ENCODE measurements at regions not wholly inside any gene's neighbourhood (a gene's known extent, or its start where the extent isn't known, plus 50 kb on each side); places are given as distances from the start of the nearest gene placed in this dataset.

DNA sequence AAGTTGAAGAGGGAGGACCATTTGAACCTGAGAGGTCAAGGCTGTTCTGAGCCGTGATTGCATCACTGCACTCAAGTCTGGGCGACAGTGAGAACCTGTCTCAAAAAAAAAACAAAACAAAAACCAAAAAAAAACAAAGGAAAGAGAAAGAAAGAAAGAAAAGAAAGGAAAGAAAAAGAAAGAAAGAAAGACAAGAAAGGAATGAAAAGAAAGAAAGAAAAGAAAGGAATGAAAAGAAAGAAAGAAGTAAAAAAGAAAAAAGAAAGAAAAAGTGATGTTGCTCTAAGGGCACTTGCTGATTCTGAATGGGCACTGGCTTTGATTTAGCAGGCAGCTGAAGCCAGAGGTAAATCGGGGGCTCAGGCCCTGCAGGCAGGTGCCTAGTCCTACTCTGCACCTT lies 161.0 kb downstream of the MCHR2 start:
- TF ChIP-seq, protein P1, sequence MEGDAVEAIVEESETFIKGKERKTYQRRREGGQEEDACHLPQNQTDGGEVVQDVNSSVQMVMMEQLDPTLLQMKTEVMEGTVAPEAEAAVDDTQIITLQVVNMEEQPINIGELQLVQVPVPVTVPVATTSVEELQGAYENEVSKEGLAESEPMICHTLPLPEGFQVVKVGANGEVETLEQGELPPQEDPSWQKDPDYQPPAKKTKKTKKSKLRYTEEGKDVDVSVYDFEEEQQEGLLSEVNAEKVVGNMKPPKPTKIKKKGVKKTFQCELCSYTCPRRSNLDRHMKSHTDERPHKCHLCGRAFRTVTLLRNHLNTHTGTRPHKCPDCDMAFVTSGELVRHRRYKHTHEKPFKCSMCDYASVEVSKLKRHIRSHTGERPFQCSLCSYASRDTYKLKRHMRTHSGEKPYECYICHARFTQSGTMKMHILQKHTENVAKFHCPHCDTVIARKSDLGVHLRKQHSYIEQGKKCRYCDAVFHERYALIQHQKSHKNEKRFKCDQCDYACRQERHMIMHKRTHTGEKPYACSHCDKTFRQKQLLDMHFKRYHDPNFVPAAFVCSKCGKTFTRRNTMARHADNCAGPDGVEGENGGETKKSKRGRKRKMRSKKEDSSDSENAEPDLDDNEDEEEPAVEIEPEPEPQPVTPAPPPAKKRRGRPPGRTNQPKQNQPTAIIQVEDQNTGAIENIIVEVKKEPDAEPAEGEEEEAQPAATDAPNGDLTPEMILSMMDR (conservative IDR thresholded peaks at IDR 0.05; ENCODE audit: low read depth, low read length) = no peak
- H3K4me3 ChIP-seq (ENCODE audit: low read depth, low read length) = no peak overlapping the region
- no peak for DNase-seq (ENCODE audit: low read depth)

DNA sequence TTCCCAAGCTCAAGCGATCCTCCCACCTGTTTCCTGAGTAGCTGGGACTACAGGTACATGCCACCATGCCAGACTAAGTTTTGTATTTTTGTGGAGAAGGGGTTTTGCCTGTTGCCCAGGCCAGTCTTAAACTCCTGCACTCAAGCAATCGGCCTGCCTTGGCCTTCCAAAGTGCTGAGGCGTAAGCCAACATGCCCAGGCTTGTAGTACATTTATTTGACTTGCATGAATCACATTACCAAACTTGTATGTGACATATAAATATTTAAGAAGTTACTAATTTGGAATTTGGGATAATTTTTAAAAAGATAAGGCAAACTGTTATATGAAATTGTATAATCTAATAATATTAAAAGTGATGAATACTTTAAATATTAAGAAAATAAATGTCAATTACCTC lies 157.6 kb downstream of the MCHR2 start:
- TF ChIP-seq, protein P1 (conservative IDR thresholded peaks at IDR 0.05; ENCODE audit: low read depth, low read length) = no peak
- no peak for DNase-seq (ENCODE audit: low read depth)

DNA sequence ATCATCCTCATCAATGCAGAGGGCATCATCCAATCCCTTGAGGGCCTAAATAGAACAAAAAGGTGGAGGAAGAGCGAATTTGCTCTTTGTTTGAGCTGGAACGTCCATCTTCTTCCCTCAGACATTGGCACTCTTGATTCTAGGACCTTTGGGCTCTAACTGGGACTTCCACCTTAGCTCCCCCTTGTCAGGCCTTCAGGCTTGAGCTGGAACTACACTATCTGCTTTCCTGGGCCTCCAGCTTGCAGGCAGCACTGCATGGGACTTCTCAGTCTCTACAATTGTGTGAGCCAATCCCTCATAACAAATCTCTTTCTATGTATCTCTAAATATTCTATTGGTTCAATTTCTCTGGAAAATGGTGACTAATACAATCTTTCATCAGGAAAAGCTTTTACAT lies 155.4 kb downstream of the MCHR2 start:
- TF ChIP-seq, protein P1 (conservative IDR thresholded peaks at IDR 0.05; ENCODE audit: low read depth, low read length) = no peak
- DNase-seq (ENCODE audit: low read depth) = no peak
- H3K4me3 ChIP-seq (ENCODE audit: low read depth, low read length) = no peak overlapping the region

More for the DNA sequence above, 157.6 kb downstream of the MCHR2 start:
- H3K4me3 ChIP-seq (ENCODE audit: low read depth, low read length) = no peak overlapping the region

DNA sequence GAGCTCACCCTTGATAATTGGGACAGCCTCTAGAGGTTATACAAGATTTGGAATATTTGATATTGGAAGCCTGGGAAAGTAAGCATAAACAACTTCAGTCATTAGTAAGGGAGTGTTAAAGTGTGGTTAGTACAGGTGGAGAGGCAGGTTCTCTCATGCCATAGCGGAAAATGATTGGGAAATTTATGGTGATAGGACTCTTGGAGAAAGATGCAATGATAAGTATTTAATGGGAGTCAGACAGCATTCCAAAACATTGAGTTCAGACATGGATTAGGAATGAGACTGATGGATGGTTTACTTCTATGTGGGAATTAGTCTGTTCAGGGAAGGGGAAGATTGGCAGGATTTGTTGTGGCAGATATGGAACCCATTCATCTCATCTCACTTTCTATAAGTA lies 152.7 kb downstream of the MCHR2 start:
- TF ChIP-seq, protein P1 (conservative IDR thresholded peaks at IDR 0.05; ENCODE audit: low read depth, low read length) = no peak
- no peak overlapping the region for H3K4me3 ChIP-seq (ENCODE audit: low read depth, low read length)
- DNase-seq (ENCODE audit: low read depth) = no peak

DNA sequence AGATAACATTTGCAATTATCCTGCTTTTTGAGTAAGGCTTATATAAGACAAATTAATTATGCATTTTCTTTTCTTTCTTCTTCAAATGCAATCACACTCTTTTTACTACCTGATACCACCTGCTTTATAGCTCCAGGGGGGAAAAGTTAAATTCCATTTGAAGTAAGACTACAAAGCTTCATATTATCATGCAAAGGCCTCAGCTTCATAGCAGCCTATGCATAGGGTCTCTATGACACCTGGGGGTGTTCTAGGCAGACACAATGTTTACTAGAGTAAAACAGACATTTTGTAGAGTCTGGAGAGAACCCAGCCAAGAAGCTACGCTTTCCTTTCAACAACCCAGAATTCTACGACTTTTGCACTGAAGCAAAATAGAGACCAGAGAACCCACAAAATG lies 148.0 kb downstream of the MCHR2 start:
- TF ChIP-seq, protein P1 (conservative IDR thresholded peaks at IDR 0.05; ENCODE audit: low read depth, low read length) = no peak
- no peak overlapping the region for H3K4me3 ChIP-seq (ENCODE audit: low read depth, low read length)
- DNase-seq (ENCODE audit: low read depth) = no peak

DNA sequence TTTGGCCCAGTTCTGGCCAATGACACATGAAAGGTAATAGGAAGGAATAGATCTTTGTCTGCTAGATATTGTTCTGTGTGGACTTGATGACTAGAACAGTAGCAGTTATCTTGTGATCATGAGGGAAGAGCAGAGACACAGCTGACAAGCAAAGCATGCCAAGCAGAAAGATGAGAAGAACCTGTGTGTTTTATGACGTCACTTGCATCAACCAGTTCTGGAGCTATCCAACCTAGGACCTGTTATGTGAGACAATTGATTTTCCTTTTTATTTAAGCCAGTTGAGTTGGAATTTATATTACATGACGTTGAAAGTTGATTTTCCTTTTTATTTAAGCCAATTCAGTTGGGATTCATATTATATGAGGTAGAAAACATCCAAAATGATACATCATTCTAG lies 143.2 kb downstream of the MCHR2 start:
- TF ChIP-seq, protein P1 (conservative IDR thresholded peaks at IDR 0.05; ENCODE audit: low read depth, low read length) = no peak
- DNase-seq (ENCODE audit: low read depth) = no peak
- H3K4me3 ChIP-seq (ENCODE audit: low read depth, low read length) = no peak overlapping the region

DNA sequence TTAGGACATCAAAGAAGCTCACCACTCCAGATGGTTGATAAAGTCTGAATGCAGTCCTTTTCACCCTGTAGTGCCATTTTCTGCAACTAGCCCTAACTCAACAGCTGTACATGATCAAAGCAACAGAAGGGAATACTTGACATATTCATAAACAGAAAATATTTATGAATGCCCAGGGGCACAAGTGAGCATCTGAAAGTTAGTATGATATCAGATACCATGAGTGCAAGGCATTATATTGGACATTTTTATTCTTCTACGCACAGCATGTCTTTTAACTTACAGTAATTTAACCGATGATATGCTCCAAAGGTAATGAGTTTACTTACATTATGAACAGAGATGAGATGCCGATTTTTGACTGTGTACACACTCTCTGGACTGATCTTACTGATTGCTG lies 142.0 kb downstream of the MCHR2 start:
- TF ChIP-seq, protein P1 (conservative IDR thresholded peaks at IDR 0.05; ENCODE audit: low read depth, low read length) = no peak
- DNase-seq (ENCODE audit: low read depth) = no peak
- H3K4me3 ChIP-seq (ENCODE audit: low read depth, low read length) = no peak overlapping the region

Measured in epithelial cell of proximal tubule (primary cell).